ENCODE measurements at regions not wholly inside any gene's neighbourhood (a gene's known extent, or its start where the extent isn't known, plus 50 kb on each side); places are given as distances from the start of the nearest gene placed in this dataset.

DNA sequence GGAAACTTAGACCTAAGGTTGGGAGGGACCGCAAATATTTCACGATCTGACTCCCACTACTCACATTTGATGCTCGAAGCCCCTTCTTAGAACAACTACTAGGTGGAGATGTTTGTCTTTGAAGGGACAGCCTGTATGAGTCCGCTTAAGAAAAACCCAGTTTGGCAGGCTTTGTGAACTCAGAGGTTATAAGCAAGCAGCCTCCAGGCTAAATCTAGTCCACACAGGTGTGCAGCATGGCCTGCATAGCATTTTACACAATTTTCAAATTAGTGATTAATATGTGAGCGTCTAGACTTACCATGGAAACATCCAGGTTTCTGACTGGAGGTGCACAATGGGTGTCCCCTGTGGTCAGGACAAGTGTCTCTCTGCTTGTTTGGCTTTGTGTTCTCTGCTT lies 127.1 kb downstream of the KIF4B start:
- Histone ChIP-seq H3K4me1 (no peaks in the 10 kb centered on the region), H3K36me3 (no peaks in the 10 kb centered on the region), H3K27ac (no peak overlapping the region), H3K4me3 (no peak overlapping the region), H3K27me3 (no peaks in the 10 kb centered on the region), H3K9me3 (no peaks in the 10 kb centered on the region)
- TF ChIP-seq CTCF (IDR thresholded peaks at IDR 0.05 in 4 of 5, conservative IDR thresholded peaks at IDR 0.05 in 1 of 5) (no peak), POLR2A (IDR thresholded peaks at IDR 0.05) (no peak)
- DNase-seq (no peak), ATAC-seq (no peak)
- in situ Hi-C loops (cut with MboI; ENCODE audit: low sequenced_read_pairs in 4 of 4) = loop anchor here in 1 of 4 donors (25.0 kb wide), 1 partner anchor 1697 kb away; no protein-coding TSS in a partner anchor
- intact Hi-C loops (cut with DNase I; ENCODE audit: low total_unique reads) = no loop called here

- intact Hi-C loops (cut with DNase I; ENCODE audit: low total_unique reads) = no loop called here
- no peaks in the 10 kb centered on the region for H3K9me3 ChIP-seq
- H3K27ac ChIP-seq = no peak overlapping the region
- DNase-seq (no peak), ATAC-seq (no peak)
- no peak overlapping the region for H3K4me3 ChIP-seq
- TF ChIP-seq CTCF (IDR thresholded peaks at IDR 0.05 in 4 of 5, conservative IDR thresholded peaks at IDR 0.05 in 1 of 5) = no peak
- TF ChIP-seq POLR2A (IDR thresholded peaks at IDR 0.05) = no peak
- no peaks in the 10 kb centered on the region for H3K36me3 ChIP-seq
- no peaks in the 10 kb centered on the region for H3K4me1 ChIP-seq
- no peaks in the 10 kb centered on the region for H3K27me3 ChIP-seq
- in situ Hi-C loops (cut with MboI; ENCODE audit: low sequenced_read_pairs in 4 of 4) = loop anchor here in 1 of 4 donors (25.0 kb wide), 1 partner anchor 1692 kb away; no protein-coding TSS in a partner anchor
Measured at GRCh38 chr5:155144956-155145355, 131.4 kb downstream of the KIF4B start.

- H3K27me3 ChIP-seq = no peaks in the 10 kb centered on the region
- no peak overlapping the region for H3K4me3 ChIP-seq
- TF ChIP-seq POLR2A (IDR thresholded peaks at IDR 0.05) (no peak), CTCF (IDR thresholded peaks at IDR 0.05 in 4 of 5, conservative IDR thresholded peaks at IDR 0.05 in 1 of 5) (peak in 1 of 5 experiments; percentile 14)
- no peaks in the 10 kb centered on the region for H3K36me3 ChIP-seq
- ATAC-seq (no peak), DNase-seq (no peak)
- no peaks in the 10 kb centered on the region for H3K9me3 ChIP-seq
- intact Hi-C loops (cut with DNase I; ENCODE audit: low total_unique reads) = no loop called here
- in situ Hi-C loops (cut with MboI; ENCODE audit: low sequenced_read_pairs in 4 of 4) = loop anchor here in 1 of 4 donors (25.0 kb wide), 1 partner anchor 1690 kb away; no protein-coding TSS in a partner anchor
- no peak overlapping the region for H3K27ac ChIP-seq
- H3K4me1 ChIP-seq = no peaks in the 10 kb centered on the region
Measured at GRCh38 chr5:155147222-155147621, 133.7 kb downstream of the KIF4B start.

DNA sequence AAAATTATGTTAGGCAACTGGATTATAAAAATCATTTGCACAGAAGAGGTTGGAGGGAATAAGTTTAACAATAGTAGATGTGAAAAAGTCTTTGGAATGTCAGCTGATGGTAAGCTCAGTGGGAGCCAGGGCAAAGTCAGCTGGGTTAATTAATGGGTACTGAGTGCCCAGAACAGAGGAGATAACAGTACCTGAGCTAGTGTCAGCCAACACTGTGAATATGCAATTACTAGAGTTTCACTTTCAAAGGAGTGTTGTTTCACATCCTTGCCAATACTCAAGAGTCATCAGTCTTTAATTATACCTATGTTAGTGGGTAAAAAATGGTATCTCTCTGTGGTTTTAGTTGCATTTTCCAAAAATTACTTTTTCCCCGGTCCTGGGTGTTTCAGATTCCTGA lies 135.1 kb downstream of the KIF4B start:
- Histone ChIP-seq H3K9me3 (no peaks in the 10 kb centered on the region), H3K4me3 (no peak overlapping the region), H3K4me1 (no peaks in the 10 kb centered on the region), H3K27ac (no peak overlapping the region), H3K36me3 (no peaks in the 10 kb centered on the region), H3K27me3 (no peaks in the 10 kb centered on the region)
- in situ Hi-C loops (cut with MboI; ENCODE audit: low sequenced_read_pairs in 4 of 4) = loop anchor here in 1 of 4 donors (25.0 kb wide), 1 partner anchor 1689 kb away; no protein-coding TSS in a partner anchor
- DNase-seq (no peak), ATAC-seq (no peak)
- TF ChIP-seq CTCF (IDR thresholded peaks at IDR 0.05 in 4 of 5, conservative IDR thresholded peaks at IDR 0.05 in 1 of 5) (no peak), POLR2A (IDR thresholded peaks at IDR 0.05) (no peak)
- intact Hi-C loops (cut with DNase I; ENCODE audit: low total_unique reads) = no loop called here

GRCh38 chr5:155150012-155150411 lies 136.5 kb downstream of the KIF4B start:
- H3K9me3 ChIP-seq = no peaks in the 10 kb centered on the region
- H3K27ac ChIP-seq = no peak overlapping the region
- intact Hi-C loops (cut with DNase I; ENCODE audit: low total_unique reads) (no loop called here), in situ Hi-C loops (cut with MboI; ENCODE audit: low sequenced_read_pairs in 4 of 4) (no loop called here)
- no peak overlapping the region for H3K4me3 ChIP-seq
- no peaks in the 10 kb centered on the region for H3K4me1 ChIP-seq
- H3K27me3 ChIP-seq = no peaks in the 10 kb centered on the region
- no peaks in the 10 kb centered on the region for H3K36me3 ChIP-seq
- DNase-seq (no peak), ATAC-seq (no peak)
- TF ChIP-seq POLR2A (IDR thresholded peaks at IDR 0.05) = no peak
- no peak for TF ChIP-seq CTCF (IDR thresholded peaks at IDR 0.05 in 4 of 5, conservative IDR thresholded peaks at IDR 0.05 in 1 of 5)

All from gastrocnemius medialis (tissue), 4 donors.